ENCODE measurements at regions not wholly inside any gene's neighbourhood (a gene's known extent, or its start where the extent isn't known, plus 50 kb on each side); places are given as distances from the start of the nearest gene placed in this dataset.

- TF ChIP-seq CTCF (IDR thresholded peaks at IDR 0.05; ENCODE audit: poor library complexity, severe bottlenecking), result no peak
- TF ChIP-seq EP300 (conservative IDR thresholded peaks at IDR 0.05; ENCODE audit: poor library complexity, severe bottlenecking), result no peak
- TF ChIP-seq RAD21 (conservative IDR thresholded peaks at IDR 0.05), result no peak
- no peak for TF ChIP-seq REST (IDR thresholded peaks at IDR 0.05; ENCODE audit: borderline replicate concordance)
Measured at GRCh38 chr9:121597698-121598166, 53.7 kb upstream of the DAB2IP start.
